ENCODE measurements at regions not wholly inside any gene's neighbourhood (a gene's known extent, or its start where the extent isn't known, plus 50 kb on each side); places are given as distances from the start of the nearest gene placed in this dataset.
"Not testable (repeated sequence)": the region's sequence is repeated elsewhere in the genome, so short reads cannot be mapped to it uniquely, and the experiment has no call there.

- DNase-seq, result no peak
Measured at GRCh38 chr9:108803428-108804065, 52.2 kb downstream of the ACTL7B start.

- DNase-seq, result no peak
Measured at GRCh38 chr9:108802967-108803366, 52.8 kb downstream of the ACTL7B start.

- no peak for DNase-seq
Measured at GRCh38 chr9:108801949-108802348, 53.8 kb downstream of the ACTL7B start.

GRCh38 chr9:108800632-108801099, 55.1 kb downstream of the ACTL7B start:
- DNase-seq, result no peak

GRCh38 chr9:108793573-108793972, 62.2 kb downstream of the ACTL7B start:
- DNase-seq, result no peak

GRCh38 chr9:108789742-108790141, 66.0 kb downstream of the ACTL7B start:
- DNase-seq, result no peak

- DNase-seq, result no peak
Measured at GRCh38 chr9:108787690-108788048, 68.1 kb downstream of the ACTL7B start.

GRCh38 chr9:108786901-108787689, 68.7 kb downstream of the ACTL7B start:
- no peak for DNase-seq

GRCh38 chr9:108786322-108786721, 69.5 kb downstream of the ACTL7B start:
- no peak for DNase-seq

- no peak for DNase-seq
Measured at GRCh38 chr9:108784998-108785397, 70.8 kb downstream of the ACTL7B start.

GRCh38 chr9:108783731-108784495, 71.9 kb downstream of the ACTL7B start:
- no peak for DNase-seq

GRCh38 chr9:108783326-108783725, 72.5 kb downstream of the ACTL7B start:
- DNase-seq, result no peak

GRCh38 chr9:108780942-108781734, 74.6 kb downstream of the ACTL7B start:
- no peak for DNase-seq

- DNase-seq, result no peak
Measured at GRCh38 chr9:108779551-108780325, 76.0 kb downstream of the ACTL7B start.

GRCh38 chr9:108776920-108777639, 78.7 kb downstream of the ACTL7B start:
- DNase-seq, result no peak

- no peak for DNase-seq
Measured at GRCh38 chr9:108775901-108776306, 79.9 kb downstream of the ACTL7B start.

GRCh38 chr9:108774088-108774487, 81.7 kb downstream of the ACTL7B start:
- not testable (repeated sequence) for DNase-seq

- no peak for DNase-seq
Measured at GRCh38 chr9:108772301-108772894, 83.4 kb downstream of the ACTL7B start.

GRCh38 chr9:108768744-108769143, 87.0 kb downstream of the ACTL7B start:
- no peak for DNase-seq

- no peak for DNase-seq
Measured at GRCh38 chr9:108766626-108767161, 89.1 kb downstream of the ACTL7B start.

- no peak for DNase-seq
Measured at GRCh38 chr9:108765265-108765664, 90.5 kb downstream of the ACTL7B start.
